ENCODE measurements at regions not wholly inside any gene's neighbourhood (a gene's known extent, or its start where the extent isn't known, plus 50 kb on each side); places are given as distances from the start of the nearest gene placed in this dataset.

- H3K4me3 ChIP-seq (ENCODE audit: control insufficient read depth in 2 of 3, extremely low read depth in 1 of 3, insufficient read depth in 2 of 3, low read depth in 1 of 3, low read length in 3 of 3): no peak overlapping the region
- no peaks in the 10 kb centered on the region for H4K20me1 ChIP-seq (ENCODE audit: control insufficient read depth, extremely low read depth, insufficient read depth, low read length)
- H3K9me1 ChIP-seq (ENCODE audit: control insufficient read depth, extremely low read depth, insufficient read depth, low read length): no peaks in the 10 kb centered on the region
- H3K36me3 ChIP-seq (ENCODE audit: control insufficient read depth in 2 of 2, extremely low read depth in 1 of 2, insufficient read depth in 2 of 2, low read length in 2 of 2): no peaks in the 10 kb centered on the region
- DNase-seq (ENCODE audit: low read depth, low spot score) (no peak), FAIRE-seq (no peak)
- TF ChIP-seq CTCF (optimal IDR thresholded peaks at IDR 0.05 in 1 of 3, IDR thresholded peaks at IDR 0.05 in 1 of 3, conservative IDR thresholded peaks at IDR 0.05 in 1 of 3; ENCODE audit: extremely low read depth in 1 of 3, insufficient read depth in 2 of 3, low read length in 3 of 3) (no peak), EZH2 (IDR thresholded peaks at IDR 0.05; ENCODE audit: low read length) (no peak)
- no peak overlapping the region for H3K27ac ChIP-seq (ENCODE audit: control insufficient read depth, insufficient read depth, low read length)
- H3K9ac ChIP-seq (ENCODE audit: control insufficient read depth, extremely low read depth, insufficient read depth, low read length): no peak overlapping the region
- no peaks in the 10 kb centered on the region for H3K79me2 ChIP-seq (ENCODE audit: control insufficient read depth, insufficient read depth, low read length)
- no peaks in the 10 kb centered on the region for H3K9me3 ChIP-seq (ENCODE audit: control insufficient read depth, low read depth, low read length)
- dilution Hi-C loops (cut with MboI; ENCODE audit: extremely low pct_ligation_motif_present, low sequenced_read_pairs): no loop called here
- no peaks in the 10 kb centered on the region for H3K27me3 ChIP-seq (ENCODE audit: control insufficient read depth, extremely low read depth, insufficient read depth, low read length)
- H2AFZ ChIP-seq (ENCODE audit: control insufficient read depth, low read length): no peak overlapping the region
- no peak overlapping the region for H3K4me2 ChIP-seq (ENCODE audit: control insufficient read depth, extremely low read depth, insufficient read depth, low read depth, low read length)
- no peaks in the 10 kb centered on the region for H3K4me1 ChIP-seq (ENCODE audit: control insufficient read depth, extremely low read depth, insufficient read depth, low read length)
These were observed 333.4 kb upstream of the TEX13C start for GRCh38 chrX:124986284-124986683.

DNA sequence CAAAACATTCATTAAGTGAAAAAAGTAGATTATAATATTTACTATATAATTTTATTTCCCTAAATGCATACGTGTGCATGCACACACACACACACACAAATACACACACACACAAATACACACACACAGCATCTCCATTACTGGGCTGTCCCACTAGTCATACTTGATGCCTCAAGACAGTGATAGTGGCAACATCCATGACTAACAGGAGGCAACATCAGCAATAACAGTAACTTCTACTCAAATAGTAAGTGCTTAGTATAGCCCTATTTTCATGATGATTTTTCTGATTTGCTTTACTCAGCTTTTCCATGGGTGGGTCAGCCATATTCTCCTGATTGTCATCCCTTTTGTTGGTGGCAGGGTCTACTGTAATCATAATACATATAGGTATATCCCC lies 325.9 kb upstream of the TEX13C start:
- Histone ChIP-seq H3K27ac (ENCODE audit: control insufficient read depth, insufficient read depth, low read length) (no peak overlapping the region), H3K4me3 (ENCODE audit: control insufficient read depth in 2 of 3, extremely low read depth in 1 of 3, insufficient read depth in 2 of 3, low read depth in 1 of 3, low read length in 3 of 3) (no peak overlapping the region), H3K27me3 (ENCODE audit: control insufficient read depth, extremely low read depth, insufficient read depth, low read length) (no peaks in the 10 kb centered on the region), H4K20me1 (ENCODE audit: control insufficient read depth, extremely low read depth, insufficient read depth, low read length) (no peaks in the 10 kb centered on the region), H3K4me2 (ENCODE audit: control insufficient read depth, extremely low read depth, insufficient read depth, low read depth, low read length) (no peak overlapping the region), H3K36me3 (ENCODE audit: control insufficient read depth in 2 of 2, extremely low read depth in 1 of 2, insufficient read depth in 2 of 2, low read length in 2 of 2) (no peaks in the 10 kb centered on the region), H3K9ac (ENCODE audit: control insufficient read depth, extremely low read depth, insufficient read depth, low read length) (no peak overlapping the region), H3K9me1 (ENCODE audit: control insufficient read depth, extremely low read depth, insufficient read depth, low read length) (no peaks in the 10 kb centered on the region), H2AFZ (ENCODE audit: control insufficient read depth, low read length) (no peak overlapping the region), H3K4me1 (ENCODE audit: control insufficient read depth, extremely low read depth, insufficient read depth, low read length) (no peaks in the 10 kb centered on the region), H3K79me2 (ENCODE audit: control insufficient read depth, insufficient read depth, low read length) (no peaks in the 10 kb centered on the region), H3K9me3 (ENCODE audit: control insufficient read depth, low read depth, low read length) (no peaks in the 10 kb centered on the region)
- dilution Hi-C loops (cut with MboI; ENCODE audit: extremely low pct_ligation_motif_present, low sequenced_read_pairs): no loop called here
- no peak for TF ChIP-seq CTCF (optimal IDR thresholded peaks at IDR 0.05 in 1 of 3, IDR thresholded peaks at IDR 0.05 in 1 of 3, conservative IDR thresholded peaks at IDR 0.05 in 1 of 3; ENCODE audit: extremely low read depth in 1 of 3, insufficient read depth in 2 of 3, low read length in 3 of 3)
- no peak for TF ChIP-seq EZH2 (IDR thresholded peaks at IDR 0.05; ENCODE audit: low read length)
- no peak for FAIRE-seq
- no peak for DNase-seq (ENCODE audit: low read depth, low spot score)
